CD4-positive, alpha-beta memory T cell (primary cell): ENCODE measurements at regions not wholly inside any gene's neighbourhood (a gene's known extent, or its start where the extent isn't known, plus 50 kb on each side); places are given as distances from the start of the nearest gene placed in this dataset.

Experiments used
- CTCF ChIA-PET: fragments of 350-600 bp; sonication (Branson Sonifier 250); formaldehyde crosslinking; loops from one replicate; lab custom pipeline; 2021; ENCODE audit warnings: inconsistent platforms; ENCODE audit not compliant: partially characterized antibody; lab: Charles Lee
- POLR2A ChIA-PET: fragments of 350-600 bp; sonication (Branson Sonifier 250); formaldehyde crosslinking; loops from one replicate; lab custom pipeline; 2021; ENCODE audit not compliant: partially characterized antibody; lab: Charles Lee
- DNase-seq, 5 donors: peaks; one replicate each; pipeline versions ENCODE4 v3.0.0 to v3.0.0-alpha.2; 2020 to 2022; ENCODE audit warnings: mixed read lengths in 1 of 5
- H3K27ac ChIP-seq: one replicate; pipeline ENCODE4 v1.7.0; 2013; ENCODE audit warnings: low read depth, low read length
- H3K27me3 ChIP-seq: 2 replicates; pipeline ENCODE4 v1.7.0; 2013; ENCODE audit warnings: mild to moderate bottlenecking, low read length, moderate library complexity; ENCODE audit not compliant: insufficient read depth
- H3K36me3 ChIP-seq: 2 replicates; pipeline ENCODE4 v1.7.0; 2013; ENCODE audit warnings: mild to moderate bottlenecking, low read length, moderate library complexity; ENCODE audit not compliant: insufficient read depth
- H3K4me1 ChIP-seq: 2 replicates; pipeline ENCODE4 v1.7.0; 2013; ENCODE audit warnings: mild to moderate bottlenecking, low read length, moderate library complexity; ENCODE audit not compliant: insufficient read depth
- H3K4me3 ChIP-seq, 2 donors: one replicate each; pipeline ENCODE4 v1.7.0; 2013; ENCODE audit warnings: low read length in 2 of 2, mild to moderate bottlenecking in 1 of 2
- H3K9me3 ChIP-seq, 2 donors: one replicate each; pipeline ENCODE4 v1.7.0; 2013; ENCODE audit warnings: low read length in 2 of 2, control low read depth in 1 of 2; ENCODE audit not compliant: control insufficient read depth in 1 of 2
- H3K27ac Mint-ChIP-seq, 7 donors: one replicate each; pipeline ENCODE4 v1.8.0; 2020 to 2021; ENCODE audit warnings: mixed read lengths in 7 of 7, mild to moderate bottlenecking in 6 of 7, inconsistent platforms in 3 of 7, moderate library complexity in 3 of 7
- H3K27me3 Mint-ChIP-seq, 2 donors: one replicate each; pipeline ENCODE4 v1.8.0; 2020 to 2021; ENCODE audit warnings: mixed read lengths in 2 of 2
- H3K36me3 Mint-ChIP-seq, 2 donors: one replicate each; pipeline ENCODE4 v1.8.0; 2020 to 2021; ENCODE audit warnings: mixed read lengths in 2 of 2, inconsistent platforms in 1 of 2, mild to moderate bottlenecking in 1 of 2
- H3K4me1 Mint-ChIP-seq, 4 donors: one replicate each; pipeline ENCODE4 v1.8.0; 2020 to 2021; ENCODE audit warnings: mixed read lengths in 4 of 4, mild to moderate bottlenecking in 1 of 4
- H3K4me3 Mint-ChIP-seq, 8 donors: one replicate each; pipeline ENCODE4 v1.8.0; 2020 to 2021; ENCODE audit warnings: mixed read lengths in 8 of 8, mild to moderate bottlenecking in 7 of 8, moderate library complexity in 6 of 8, inconsistent platforms in 3 of 8
- H3K9me3 Mint-ChIP-seq, 8 donors: one replicate each; pipeline ENCODE4 v1.8.0; 2020 to 2021; ENCODE audit warnings: mixed read lengths in 8 of 8, mild to moderate bottlenecking in 5 of 8, inconsistent platforms in 3 of 8, moderate library complexity in 1 of 8
- intact Hi-C: fragments of 100-400 bp; cut with micrococcal nuclease; formaldehyde crosslinking; loops from one replicate; pipeline ENCODE4 v1.15.1; 2023

GRCh38 chr3:157559401-157559800, 56.2 kb upstream of the VEPH1 start:
- CTCF ChIA-PET: no interaction called here
- H3K36me3 Mint-ChIP-seq: no peaks in the 10 kb centered on the region
- POLR2A ChIA-PET: no interaction called here

More at GRCh38 chr3:157559401-157559800, 56.2 kb upstream of the VEPH1 start:
- H3K4me1 Mint-ChIP-seq: no peaks in the 10 kb centered on the region
- Histone ChIP-seq H3K36me3 (no peaks in the 10 kb centered on the region), H3K9me3 (no peaks in the 10 kb centered on the region), H3K27ac (no peak overlapping the region), H3K4me1 (no peaks in the 10 kb centered on the region), H3K4me3 (no peak overlapping the region), H3K27me3 (no peaks in the 10 kb centered on the region)
- H3K27ac Mint-ChIP-seq: no peak overlapping the region
- intact Hi-C loops: no loop called here
- no peak overlapping the region for H3K4me3 Mint-ChIP-seq
- DNase-seq: no peak
- peaks cover 7% of the 10 kb centered on the region in 2 donors for H3K27me3 Mint-ChIP-seq
- H3K9me3 Mint-ChIP-seq: peaks cover 0 to 7% (median 0%) of the 10 kb centered on the region in 8 donors
